ENCODE measurements at regions not wholly inside any gene's neighbourhood (a gene's known extent, or its start where the extent isn't known, plus 50 kb on each side); places are given as distances from the start of the nearest gene placed in this dataset.

GRCh38 chr2:181124497-181124896 is 144.1 kb downstream of the UBE2E3 start:
- TF ChIP-seq CTCF (IDR thresholded peaks at IDR 0.05; ENCODE audit: low read depth, low read length): no peak
- H3K4me3 ChIP-seq (ENCODE audit: low read depth, low read length): no peak overlapping the region

GRCh38 chr2:181125359-181125758 is 145.0 kb downstream of the UBE2E3 start:
- TF ChIP-seq CTCF (IDR thresholded peaks at IDR 0.05; ENCODE audit: low read depth, low read length): no peak
- H3K4me3 ChIP-seq (ENCODE audit: low read depth, low read length): no peak overlapping the region

- no peak overlapping the region for H3K4me3 ChIP-seq (ENCODE audit: low read depth, low read length)
- TF ChIP-seq CTCF (IDR thresholded peaks at IDR 0.05; ENCODE audit: low read depth, low read length): no peak
Measured at GRCh38 chr2:181126311-181126868, 146.0 kb downstream of the UBE2E3 start.

GRCh38 chr2:181128199-181128598 is 147.8 kb downstream of the UBE2E3 start:
- no peak for TF ChIP-seq CTCF (IDR thresholded peaks at IDR 0.05; ENCODE audit: low read depth, low read length)

GRCh38 chr2:181129364-181130056 is 149.1 kb downstream of the UBE2E3 start:
- no peak for TF ChIP-seq CTCF (IDR thresholded peaks at IDR 0.05; ENCODE audit: low read depth, low read length)
- H3K4me3 ChIP-seq (ENCODE audit: low read depth, low read length): no peak overlapping the region

More at GRCh38 chr2:181128199-181128598, 147.8 kb downstream of the UBE2E3 start:
- H3K4me3 ChIP-seq (ENCODE audit: low read depth, low read length): no peak overlapping the region

- no peak for TF ChIP-seq CTCF (IDR thresholded peaks at IDR 0.05; ENCODE audit: low read depth, low read length)
- no peak overlapping the region for H3K4me3 ChIP-seq (ENCODE audit: low read depth, low read length)
Measured at GRCh38 chr2:181130686-181131085, 150.3 kb downstream of the UBE2E3 start.

GRCh38 chr2:181131584-181131983 is 151.2 kb downstream of the UBE2E3 start:
- H3K4me3 ChIP-seq (ENCODE audit: low read depth, low read length): no peak overlapping the region
- TF ChIP-seq CTCF (IDR thresholded peaks at IDR 0.05; ENCODE audit: low read depth, low read length): no peak

Data from WI38 (cell line).